ENCODE measurements at regions not wholly inside any gene's neighbourhood (a gene's known extent, or its start where the extent isn't known, plus 50 kb on each side); places are given as distances from the start of the nearest gene placed in this dataset.

DNA sequence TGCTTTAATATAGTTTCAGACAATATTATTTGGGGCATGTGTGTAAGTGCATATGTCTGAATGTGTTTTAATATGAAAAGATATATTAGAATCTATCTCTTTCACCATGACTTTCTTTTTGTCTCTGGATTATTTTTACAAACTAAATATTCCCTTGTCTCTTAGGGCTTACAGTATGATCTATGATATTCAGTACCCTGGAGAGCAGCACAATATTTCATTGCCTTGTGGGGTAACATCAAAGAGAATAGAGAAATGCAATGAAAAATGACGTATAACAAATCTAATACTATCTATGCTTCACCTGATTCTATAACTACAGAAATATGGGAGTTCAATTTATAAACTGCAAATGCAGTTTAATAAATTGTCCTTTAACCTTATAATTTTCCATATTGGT, 2084.5 kb downstream of the MRPL39 start:
- DNase-seq (no peak), ATAC-seq (ENCODE audit: poor library complexity) (no peak)
- intact Hi-C loops (cut with DNase I), result no loop called here

DNA sequence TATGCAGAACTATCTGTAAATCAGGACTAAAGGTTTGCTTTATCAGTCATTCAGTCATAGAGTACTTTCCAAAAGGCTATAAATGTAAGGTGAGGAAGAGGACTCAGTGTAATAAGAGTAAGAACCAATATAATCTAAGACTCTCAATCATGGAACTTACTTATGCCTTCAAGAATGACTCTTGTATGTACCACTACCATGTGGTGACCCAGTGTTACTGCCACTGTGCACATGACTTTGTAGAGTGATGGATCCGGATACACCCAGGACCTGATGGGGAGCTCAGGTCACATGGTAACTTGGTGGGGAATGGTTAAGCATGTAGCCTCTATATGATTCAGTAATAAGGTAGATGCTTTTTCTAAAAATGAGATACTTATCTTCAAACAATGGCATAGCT, 2099.8 kb downstream of the MRPL39 start:
- DNase-seq (no peak), ATAC-seq (ENCODE audit: poor library complexity) (no peak)
- intact Hi-C loops (cut with DNase I), result no loop called here

DNA sequence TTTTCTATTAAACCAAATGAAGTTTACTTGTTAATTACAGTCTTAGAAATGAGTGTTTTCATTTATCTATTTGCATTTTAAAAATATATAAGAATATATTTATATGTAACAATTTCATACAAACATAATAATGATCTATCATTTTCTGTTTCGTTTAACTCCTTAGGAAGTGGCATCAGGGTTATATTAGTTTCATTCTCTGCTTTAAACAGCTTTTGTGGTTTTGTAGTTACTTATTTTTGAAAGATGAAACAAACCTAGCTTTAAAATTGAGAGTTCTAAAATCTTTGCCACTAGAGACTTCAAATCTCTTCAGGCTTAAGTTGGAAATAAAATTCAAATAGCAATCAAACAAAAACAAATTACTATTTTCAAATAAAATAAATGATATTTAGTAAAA, 2110.6 kb downstream of the MRPL39 start:
- no peak for ATAC-seq (ENCODE audit: poor library complexity)
- DNase-seq, result no peak
- intact Hi-C loops (cut with DNase I), result no loop called here

DNA sequence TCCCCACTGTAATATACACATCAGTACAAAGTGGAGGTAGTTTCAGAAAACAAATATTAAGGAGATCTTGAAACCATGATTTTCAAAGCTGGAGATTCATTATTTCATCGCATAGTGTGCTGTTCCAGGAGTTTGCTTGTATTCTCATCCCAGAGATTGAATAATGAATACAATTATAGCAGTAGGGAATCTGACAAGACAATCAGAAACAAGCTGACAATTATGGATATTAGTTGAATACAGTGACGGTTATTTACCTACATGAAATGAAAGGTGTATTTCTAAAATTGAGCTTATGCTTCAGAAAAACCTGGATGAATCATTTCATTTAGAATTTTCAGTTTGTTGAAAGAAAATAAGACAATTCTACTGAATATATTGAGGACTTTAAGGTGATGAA, 2119.0 kb downstream of the MRPL39 start:
- no peak for ATAC-seq (ENCODE audit: poor library complexity)
- intact Hi-C loops (cut with DNase I), result no loop called here
- DNase-seq, result no peak

DNA sequence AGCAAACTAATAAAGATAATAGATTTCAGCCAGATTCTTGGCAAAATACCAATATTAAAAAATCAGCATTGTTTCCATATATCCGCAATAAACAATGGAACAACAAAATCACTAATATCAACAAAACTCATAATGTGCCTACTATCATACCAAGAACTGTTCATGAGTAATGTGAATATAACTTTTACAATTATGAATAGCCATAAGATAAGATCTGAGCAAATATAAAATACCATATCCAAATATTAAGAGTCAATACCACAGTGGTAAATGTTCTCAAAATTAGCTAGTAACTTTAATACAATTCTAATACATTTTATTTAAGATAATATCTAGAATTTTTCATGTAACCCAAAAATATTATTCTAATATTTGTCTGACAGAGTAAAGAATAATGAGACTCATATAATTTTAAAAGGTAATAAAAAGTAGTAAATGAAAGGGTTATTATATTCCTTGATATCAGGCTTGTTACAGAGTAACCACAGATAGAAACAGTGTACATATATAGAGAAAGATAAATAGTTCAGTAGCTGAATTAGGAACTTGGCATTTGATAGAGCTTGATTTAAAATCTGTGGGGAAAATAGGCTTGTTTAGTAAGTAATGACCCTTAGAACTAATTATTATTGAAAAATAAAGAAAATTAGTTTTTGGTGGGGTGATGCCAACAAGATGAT, 2126.6 kb downstream of the MRPL39 start:
- ATAC-seq (ENCODE audit: poor library complexity), result no peak

DNA sequence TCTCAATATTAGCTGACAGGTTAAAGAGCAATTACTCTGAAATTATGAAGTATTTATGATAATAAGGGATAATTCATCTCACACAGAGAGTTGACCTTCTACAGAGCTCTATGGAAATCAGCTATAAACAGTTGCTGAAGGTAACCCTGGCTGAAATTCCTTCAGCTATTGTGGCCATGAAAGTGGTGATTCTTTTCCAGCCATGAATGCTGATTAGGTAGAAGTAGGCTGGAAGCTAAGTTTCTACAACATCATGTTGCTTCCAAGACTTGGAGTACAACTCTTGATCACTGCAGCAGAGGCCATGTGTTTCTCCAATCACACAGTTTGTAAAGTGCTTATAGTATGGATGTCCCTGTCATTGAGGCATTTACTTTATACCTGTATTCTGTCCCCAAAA, 2128.9 kb downstream of the MRPL39 start:
- ATAC-seq (ENCODE audit: poor library complexity) (no peak), DNase-seq (no peak)
- intact Hi-C loops (cut with DNase I), result no loop called here

More for the DNA sequence above, 2126.6 kb downstream of the MRPL39 start:
- intact Hi-C loops (cut with DNase I), result no loop called here
- DNase-seq, result no peak

DNA sequence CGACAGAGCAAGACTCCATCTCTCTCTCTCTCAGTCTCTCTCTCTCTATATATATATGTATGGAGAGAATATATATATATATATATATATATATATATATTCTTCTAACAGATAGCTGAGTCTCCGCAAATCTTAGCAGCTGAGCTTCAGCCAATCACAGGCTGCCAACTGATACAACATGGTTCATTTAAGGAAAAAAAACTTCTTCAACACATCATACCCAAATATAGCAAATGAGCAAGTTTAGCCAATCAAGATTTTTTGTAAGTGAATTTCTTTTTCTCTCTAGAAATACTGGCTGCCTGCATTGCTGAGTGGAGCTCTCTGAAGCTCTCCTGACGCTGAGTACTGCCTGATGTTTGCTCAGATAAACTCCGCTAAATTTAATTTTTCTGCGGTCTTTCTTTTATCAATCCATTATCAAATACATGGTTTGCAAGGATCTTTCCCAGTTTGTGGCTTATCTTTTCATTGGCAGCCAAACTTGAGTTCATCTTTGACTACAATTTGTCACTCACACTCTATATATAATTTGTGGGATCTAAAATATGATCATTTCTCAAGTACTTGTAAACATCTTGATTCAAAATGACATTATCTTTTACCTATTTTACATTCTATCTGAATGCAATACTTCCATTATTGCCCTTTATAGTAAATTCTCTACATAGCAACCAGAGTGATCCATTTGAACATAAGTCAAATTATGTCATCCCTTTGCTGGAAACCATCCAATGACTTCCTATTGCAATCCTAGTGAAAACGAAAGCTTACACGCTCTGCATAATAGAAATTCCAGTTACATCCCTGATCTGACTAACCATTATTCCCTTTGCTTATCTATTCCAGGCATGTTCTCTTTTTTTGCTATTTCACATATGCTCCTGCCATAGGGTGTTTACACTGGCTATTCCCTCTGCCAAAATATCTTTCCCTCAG, 2131.7 kb downstream of the MRPL39 start:
- no peak for ATAC-seq (ENCODE audit: poor library complexity)
- intact Hi-C loops (cut with DNase I), result no loop called here
- no peak for DNase-seq

DNA sequence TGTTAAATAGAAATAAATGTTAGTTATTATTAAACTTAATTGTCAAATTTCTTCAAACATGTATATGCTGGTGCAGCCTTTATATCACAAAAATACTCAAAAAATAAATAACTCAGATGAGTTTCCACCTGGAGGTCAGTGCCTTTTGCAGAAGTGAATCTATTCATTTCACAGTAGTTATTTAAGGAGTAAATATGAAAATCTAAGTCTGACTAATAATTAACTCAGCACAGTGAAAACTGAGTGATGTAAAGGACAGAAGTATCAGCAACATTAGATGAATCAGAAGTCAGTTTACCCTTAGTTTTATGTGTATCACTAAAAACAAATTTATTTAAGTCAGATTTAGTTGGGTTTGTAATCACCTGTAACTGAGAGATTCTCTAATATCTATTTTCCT, 2135.4 kb downstream of the MRPL39 start:
- ATAC-seq (ENCODE audit: poor library complexity), result no peak
- DNase-seq, result no peak
- intact Hi-C loops (cut with DNase I), result no loop called here

DNA sequence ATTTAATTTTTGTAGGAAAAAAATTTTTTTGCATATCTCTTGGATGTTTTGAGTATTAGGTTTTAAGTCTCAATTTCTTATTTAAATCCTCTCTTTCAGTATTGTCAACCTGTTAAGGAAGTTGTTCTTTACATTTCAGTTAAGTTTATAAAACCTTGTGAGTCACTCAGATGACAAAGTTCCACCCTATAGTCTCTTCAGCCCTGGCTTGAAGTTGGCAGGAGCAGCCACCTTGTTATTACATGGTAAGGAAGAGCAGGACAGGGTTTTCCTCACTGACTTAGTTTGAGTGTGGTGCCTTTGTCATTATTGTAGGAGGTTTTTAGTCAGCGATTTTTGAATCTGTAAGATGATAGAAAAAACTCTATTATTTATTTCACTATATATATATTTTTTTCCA, 2143.9 kb downstream of the MRPL39 start:
- no peak for ATAC-seq (ENCODE audit: poor library complexity)
- intact Hi-C loops (cut with DNase I), result no loop called here
- DNase-seq, result no peak

DNA sequence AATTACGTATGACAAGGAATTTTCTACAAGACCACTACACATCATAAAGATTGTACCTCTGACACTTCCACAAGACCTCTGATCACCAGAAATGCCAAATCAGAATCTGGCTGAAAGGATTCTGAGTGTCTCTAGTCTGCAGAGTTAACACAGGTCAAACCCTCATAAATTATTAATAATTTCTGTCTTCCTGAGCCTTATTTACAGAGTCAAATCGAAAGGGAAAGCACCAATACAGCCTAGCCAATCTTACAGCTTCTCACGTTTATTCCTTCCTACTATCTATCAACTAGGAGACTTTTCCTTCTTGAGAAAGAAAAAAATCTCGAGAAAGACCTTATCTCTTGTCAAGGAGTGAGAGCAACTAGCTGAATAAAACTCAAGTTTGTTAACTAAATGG, 2151.6 kb downstream of the MRPL39 start:
- intact Hi-C loops (cut with DNase I), result no loop called here
- no peak for ATAC-seq (ENCODE audit: poor library complexity)
- DNase-seq, result no peak

DNA sequence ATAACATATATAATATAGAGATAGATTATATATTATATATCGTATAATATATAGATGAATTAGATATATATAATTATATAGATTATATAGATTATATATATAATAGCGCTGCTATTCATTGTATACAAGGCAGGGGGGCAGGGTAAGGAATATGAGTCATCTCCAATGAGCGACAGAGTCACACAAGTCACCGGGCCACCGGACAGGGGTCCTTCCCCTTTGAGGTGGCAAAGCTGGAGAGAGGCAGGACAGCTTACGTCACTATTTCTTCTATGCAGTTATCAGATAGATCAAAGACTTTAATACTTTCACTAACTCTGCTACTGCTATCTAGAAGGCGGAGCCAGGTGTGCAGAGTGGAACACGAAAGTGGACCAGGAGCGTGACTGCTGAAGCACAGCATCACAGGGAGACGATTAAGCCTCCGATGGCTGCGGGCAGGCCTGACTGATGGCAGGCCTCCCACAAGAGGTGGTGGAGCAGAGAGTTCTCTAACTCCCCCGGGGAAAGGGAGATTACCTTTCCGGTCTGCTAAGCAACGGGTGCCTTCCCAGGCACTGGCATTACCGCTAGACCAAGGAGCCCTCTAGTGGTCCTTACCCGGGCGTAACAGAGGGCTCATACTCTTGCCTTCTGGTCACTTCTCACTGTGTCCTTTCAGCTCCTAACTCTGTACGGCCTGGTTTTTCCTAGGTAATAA, 2154.7 kb downstream of the MRPL39 start:
- intact Hi-C loops (cut with DNase I), result no loop called here
- ATAC-seq (ENCODE audit: poor library complexity) (no peak), DNase-seq (no peak)

DNA sequence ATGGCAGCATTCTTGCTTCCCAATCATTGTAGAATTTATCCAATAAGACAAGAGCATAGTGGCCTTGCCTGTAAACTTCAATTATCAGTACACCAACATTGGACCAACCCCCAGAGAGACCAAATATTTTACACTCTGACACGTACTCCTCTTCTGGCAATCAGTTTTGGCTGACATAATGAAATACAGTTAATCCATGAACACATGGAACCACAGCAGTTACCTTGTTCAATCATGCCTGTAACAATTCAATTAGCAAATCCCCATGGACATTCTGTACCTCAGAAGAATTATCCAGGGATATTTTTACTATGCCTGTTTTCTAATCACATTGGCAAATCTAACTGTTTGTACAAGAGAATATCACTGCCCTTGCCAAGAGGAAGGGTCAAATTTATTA, 2162.0 kb downstream of the MRPL39 start:
- no peak for ATAC-seq (ENCODE audit: poor library complexity)
- DNase-seq, result no peak
- intact Hi-C loops (cut with DNase I), result no loop called here

DNA sequence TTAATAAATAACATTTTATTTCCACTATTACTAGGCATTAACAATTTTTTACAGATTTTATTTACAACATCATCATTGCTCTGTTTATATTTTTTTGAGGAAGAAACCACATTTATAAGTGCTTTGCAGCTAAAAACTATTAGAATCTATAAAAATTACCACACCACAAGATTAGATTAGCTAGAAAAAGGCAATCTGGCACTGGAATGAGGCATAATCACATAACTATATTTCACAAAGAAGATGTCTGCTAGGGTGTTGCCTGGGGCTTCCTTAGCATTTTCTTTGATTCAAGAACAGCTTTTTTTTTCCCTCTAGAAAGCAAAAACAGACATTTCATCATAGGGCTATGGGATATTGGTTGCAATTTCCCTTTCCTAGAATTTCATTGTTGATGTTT, 2169.2 kb downstream of the MRPL39 start:
- intact Hi-C loops (cut with DNase I), result no loop called here
- ATAC-seq (ENCODE audit: poor library complexity) (no peak), DNase-seq (no peak)

DNA sequence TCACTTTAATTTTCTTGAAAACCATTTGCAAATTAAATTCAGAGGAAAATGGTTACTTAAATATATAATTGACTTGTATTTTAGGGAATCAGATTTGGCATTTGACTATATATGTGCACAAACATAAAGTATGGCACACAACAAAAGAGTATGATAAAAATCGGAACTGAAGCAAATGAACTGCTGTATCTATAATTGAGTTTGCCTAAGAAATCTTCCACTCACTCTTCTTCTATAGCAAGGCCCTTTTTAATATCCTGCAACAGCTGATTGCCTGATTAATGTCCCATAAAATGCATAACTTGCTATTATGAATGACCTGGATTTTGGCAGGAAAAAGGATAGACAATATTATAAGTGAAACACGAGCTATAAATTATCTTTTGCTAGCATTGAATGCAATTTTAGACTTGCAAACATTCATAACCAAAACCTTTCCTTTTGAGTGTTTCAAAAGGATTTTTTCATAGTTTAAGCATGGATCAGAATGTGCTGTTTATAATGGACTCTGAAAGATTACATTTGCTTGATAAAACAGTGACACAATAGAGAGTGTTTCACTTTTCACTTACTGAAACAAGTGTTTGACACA, 2204.3 kb downstream of the MRPL39 start:
- intact Hi-C loops (cut with DNase I), result no loop called here
- ATAC-seq (ENCODE audit: poor library complexity) (no peak), DNase-seq (no peak)

DNA sequence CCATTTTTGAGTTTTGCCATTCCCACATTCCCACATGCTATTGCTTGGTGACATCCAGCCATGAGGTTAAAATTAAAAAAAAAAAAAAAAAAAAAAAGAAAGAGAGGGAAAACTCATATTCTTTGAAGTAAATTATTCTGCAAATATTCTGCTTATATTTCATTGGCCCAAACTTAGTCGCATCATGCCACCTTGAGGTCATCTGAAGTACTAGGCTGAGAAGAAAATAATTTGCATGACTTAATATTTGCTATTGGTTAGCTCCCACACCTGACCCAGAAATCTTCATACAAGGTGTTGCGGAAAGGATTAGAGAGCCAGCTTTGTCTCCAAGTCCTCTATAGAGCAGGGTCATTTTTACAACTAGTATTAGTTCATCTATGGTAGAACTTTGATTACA, 2206.0 kb downstream of the MRPL39 start:
- no peak for DNase-seq
- intact Hi-C loops (cut with DNase I), result no loop called here
- ATAC-seq (ENCODE audit: poor library complexity), result no peak

DNA sequence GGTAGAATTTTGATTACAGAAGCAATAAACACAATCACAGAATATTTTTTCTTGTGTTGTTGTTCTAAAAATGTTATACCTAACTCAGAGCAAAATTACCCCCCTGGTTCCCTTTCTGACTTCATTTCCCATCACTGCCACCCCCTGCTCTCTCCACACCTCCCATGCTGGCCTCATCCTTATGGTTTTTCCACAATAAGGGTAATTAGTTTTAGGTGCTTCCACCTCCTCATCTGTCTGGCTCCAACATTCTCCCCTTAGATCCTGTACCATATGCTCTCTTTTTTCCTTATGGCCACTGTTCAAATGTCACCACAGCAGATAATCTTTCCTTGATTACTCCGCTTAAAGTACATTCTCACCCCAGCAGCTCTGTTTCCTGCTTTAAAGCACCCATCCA, 2208.6 kb downstream of the MRPL39 start:
- DNase-seq (no peak), ATAC-seq (ENCODE audit: poor library complexity) (no peak)
- intact Hi-C loops (cut with DNase I), result no loop called here

DNA sequence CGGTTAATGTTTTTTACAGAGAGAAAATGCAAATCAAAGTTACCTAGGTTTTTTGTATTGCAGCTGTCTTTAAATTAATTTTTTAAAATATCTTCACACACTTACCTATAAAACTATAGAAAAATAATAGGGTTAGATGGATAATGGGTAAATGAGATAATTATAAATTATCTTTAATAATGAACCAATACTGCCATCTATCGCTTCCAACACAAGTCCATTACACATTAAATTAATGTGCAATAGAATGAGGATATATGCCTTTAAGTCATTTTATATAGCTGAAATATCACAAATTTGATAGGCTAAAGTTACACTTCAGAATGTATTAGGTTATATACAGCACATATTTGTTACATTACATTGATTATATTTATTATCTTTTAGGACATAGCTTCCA, 2212.8 kb downstream of the MRPL39 start:
- DNase-seq (no peak), ATAC-seq (ENCODE audit: poor library complexity) (no peak)
- intact Hi-C loops (cut with DNase I), result no loop called here

DNA sequence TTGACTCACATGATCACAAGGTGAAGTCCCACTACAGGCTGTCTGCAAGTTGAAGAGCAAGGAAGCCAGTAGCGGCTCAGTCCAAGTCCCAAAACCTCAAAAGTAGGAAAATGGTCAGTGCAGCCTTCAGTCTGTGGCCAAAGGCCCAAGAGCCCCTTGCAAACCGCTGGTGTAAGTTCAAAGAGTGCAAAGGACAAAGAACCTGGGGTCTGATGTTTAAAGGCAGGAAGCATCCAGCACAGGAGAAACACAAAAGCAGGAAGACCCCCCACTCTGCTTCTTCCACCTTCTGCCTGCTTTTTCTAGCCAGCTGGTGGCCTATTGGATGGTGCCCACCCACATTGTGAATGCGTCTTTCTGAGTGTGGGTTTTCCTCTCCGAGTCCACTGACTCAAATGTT, 2222.6 kb downstream of the MRPL39 start:
- intact Hi-C loops (cut with DNase I), result no loop called here
- DNase-seq, result no peak
- no peak for ATAC-seq (ENCODE audit: poor library complexity)

DNA sequence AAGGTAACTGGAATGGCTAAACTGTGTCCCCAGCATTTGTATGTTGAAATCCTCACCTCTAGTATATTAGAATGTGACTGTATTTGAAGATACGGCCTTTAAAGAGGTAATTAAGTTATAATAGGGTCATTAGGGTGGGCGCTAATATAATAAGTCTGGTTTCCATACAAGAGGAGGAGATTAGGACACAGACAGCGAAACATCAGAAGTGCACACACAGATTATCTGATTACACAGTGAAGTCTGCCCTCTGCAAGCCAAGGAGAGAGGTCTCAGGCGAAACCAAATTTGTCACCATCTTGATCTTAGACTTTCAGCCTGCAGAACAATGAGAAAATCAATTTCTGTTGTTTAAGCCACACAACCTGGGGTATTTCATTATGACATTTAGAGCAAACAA, 2233.1 kb downstream of the MRPL39 start:
- ATAC-seq (ENCODE audit: poor library complexity), result no peak
- no peak for DNase-seq
- intact Hi-C loops (cut with DNase I), result no loop called here
